SH-SY5Y (cell line): ENCODE measurements at regions not wholly inside any gene's neighbourhood (a gene's known extent, or its start where the extent isn't known, plus 50 kb on each side); places are given as distances from the start of the nearest gene placed in this dataset.

Experiments
- GATA2 ChIP-seq: IDR thresholded peaks from 2 replicates; pipeline ENCODE4 v1.6.1; 2011; ENCODE audit warnings: mild to moderate bottlenecking, low read depth, low read length
- GATA3 ChIP-seq: IDR thresholded peaks from 2 replicates; pipeline ENCODE4 v1.6.1; 2011; ENCODE audit warnings: low read depth, mild to moderate bottlenecking, low read length, moderate library complexity

- TF ChIP-seq GATA2: no peak
- TF ChIP-seq GATA3: no peak
Observed at GRCh38 chr6:98215531-98215930, 618.8 kb upstream of the POU3F2 start.
